ENCODE measurements at regions not wholly inside any gene's neighbourhood (a gene's known extent, or its start where the extent isn't known, plus 50 kb on each side); places are given as distances from the start of the nearest gene placed in this dataset.

- Mint-ChIP-seq H3K36me3 (ENCODE audit: low read depth) (no peaks in the 10 kb centered on the region), H3K27me3 (peaks cover 10% of the 10 kb centered on the region), H3K9me3 (peaks cover 8% of the 10 kb centered on the region), H3K4me1 (ENCODE audit: low read depth) (no peaks in the 10 kb centered on the region), H3K27ac (no peak overlapping the region), H3K4me3 (no peak overlapping the region)
Observed at GRCh38 chr5:144083185-144083584, 87.3 kb downstream of the YIPF5 start.

GRCh38 chr5:144084971-144085370 is 85.5 kb downstream of the YIPF5 start:
- peaks cover 6% of the 10 kb centered on the region for H3K27me3 Mint-ChIP-seq
- no peaks in the 10 kb centered on the region for H3K36me3 Mint-ChIP-seq (ENCODE audit: low read depth)

GRCh38 chr5:144085381-144085780 is 85.1 kb downstream of the YIPF5 start:
- Mint-ChIP-seq H3K4me3 (no peak overlapping the region), H3K36me3 (ENCODE audit: low read depth) (no peaks in the 10 kb centered on the region), H3K27me3 (peaks cover 4% of the 10 kb centered on the region), H3K4me1 (ENCODE audit: low read depth) (no peaks in the 10 kb centered on the region), H3K9me3 (peaks cover 8% of the 10 kb centered on the region), H3K27ac (no peak overlapping the region)

More at GRCh38 chr5:144084971-144085370, 85.5 kb downstream of the YIPF5 start:
- Mint-ChIP-seq H3K9me3 (peaks cover 8% of the 10 kb centered on the region), H3K27ac (no peak overlapping the region), H3K4me1 (ENCODE audit: low read depth) (no peaks in the 10 kb centered on the region), H3K4me3 (no peak overlapping the region)

- H3K27ac Mint-ChIP-seq, result no peak overlapping the region
- no peaks in the 10 kb centered on the region for H3K36me3 Mint-ChIP-seq (ENCODE audit: low read depth)
- no peak overlapping the region for H3K4me3 Mint-ChIP-seq
- peaks cover 5% of the 10 kb centered on the region for H3K9me3 Mint-ChIP-seq
- no peaks in the 10 kb centered on the region for H3K4me1 Mint-ChIP-seq (ENCODE audit: low read depth)
- H3K27me3 Mint-ChIP-seq, result peaks cover 4% of the 10 kb centered on the region
Observed at GRCh38 chr5:144086295-144086694, 84.2 kb downstream of the YIPF5 start.

- Mint-ChIP-seq H3K4me3 (no peak overlapping the region), H3K36me3 (ENCODE audit: low read depth) (no peaks in the 10 kb centered on the region), H3K4me1 (ENCODE audit: low read depth) (no peaks in the 10 kb centered on the region), H3K27ac (no peak overlapping the region), H3K9me3 (peaks cover under 1% of the 10 kb centered on the region), H3K27me3 (peaks cover under 1% of the 10 kb centered on the region)
Observed at GRCh38 chr5:144087576-144087975, 82.9 kb downstream of the YIPF5 start.

- Mint-ChIP-seq H3K36me3 (ENCODE audit: low read depth) (no peaks in the 10 kb centered on the region), H3K27ac (no peak overlapping the region), H3K9me3 (no peaks in the 10 kb centered on the region), H3K27me3 (no peaks in the 10 kb centered on the region), H3K4me3 (no peak overlapping the region), H3K4me1 (ENCODE audit: low read depth) (no peaks in the 10 kb centered on the region)
Observed at GRCh38 chr5:144088206-144089064, 82.0 kb downstream of the YIPF5 start.

- H3K9me3 Mint-ChIP-seq, result no peaks in the 10 kb centered on the region
- no peaks in the 10 kb centered on the region for H3K27me3 Mint-ChIP-seq
- H3K4me1 Mint-ChIP-seq (ENCODE audit: low read depth), result peaks cover 4% of the 10 kb centered on the region
- no peak overlapping the region for H3K27ac Mint-ChIP-seq
- no peaks in the 10 kb centered on the region for H3K36me3 Mint-ChIP-seq (ENCODE audit: low read depth)
- H3K4me3 Mint-ChIP-seq, result no peak overlapping the region
Observed at GRCh38 chr5:144089401-144090021, 80.9 kb downstream of the YIPF5 start.

- Mint-ChIP-seq H3K4me3 (no peak overlapping the region), H3K9me3 (peaks cover 7% of the 10 kb centered on the region), H3K27ac (no peak overlapping the region), H3K36me3 (ENCODE audit: low read depth) (no peaks in the 10 kb centered on the region), H3K4me1 (ENCODE audit: low read depth) (peaks cover 4% of the 10 kb centered on the region), H3K27me3 (peaks cover under 1% of the 10 kb centered on the region)
Observed at GRCh38 chr5:144092508-144092907, 78.0 kb downstream of the YIPF5 start.

GRCh38 chr5:144093400-144093799 is 77.1 kb downstream of the YIPF5 start:
- no peak overlapping the region for H3K27ac Mint-ChIP-seq
- peaks cover 3% of the 10 kb centered on the region for H3K27me3 Mint-ChIP-seq
- H3K4me3 Mint-ChIP-seq, result no peak overlapping the region
- peaks cover 4% of the 10 kb centered on the region for H3K4me1 Mint-ChIP-seq (ENCODE audit: low read depth)
- H3K36me3 Mint-ChIP-seq (ENCODE audit: low read depth), result no peaks in the 10 kb centered on the region
- peaks cover 10% of the 10 kb centered on the region for H3K9me3 Mint-ChIP-seq

- H3K27ac Mint-ChIP-seq, result no peak overlapping the region
- H3K4me1 Mint-ChIP-seq (ENCODE audit: low read depth), result peaks cover 4% of the 10 kb centered on the region
Observed at GRCh38 chr5:144093868-144094267, 76.6 kb downstream of the YIPF5 start.

GRCh38 chr5:144100702-144101101 is 69.8 kb downstream of the YIPF5 start:
- Mint-ChIP-seq H3K36me3 (ENCODE audit: low read depth) (no peaks in the 10 kb centered on the region), H3K27me3 (peaks cover 3% of the 10 kb centered on the region), H3K4me3 (no peak overlapping the region), H3K9me3 (peaks cover 5% of the 10 kb centered on the region), H3K27ac (no peak overlapping the region), H3K4me1 (ENCODE audit: low read depth) (no peaks in the 10 kb centered on the region)

More at GRCh38 chr5:144093868-144094267, 76.6 kb downstream of the YIPF5 start:
- H3K36me3 Mint-ChIP-seq (ENCODE audit: low read depth), result no peaks in the 10 kb centered on the region
- peaks cover 10% of the 10 kb centered on the region for H3K9me3 Mint-ChIP-seq
- no peak overlapping the region for H3K4me3 Mint-ChIP-seq
- peaks cover 3% of the 10 kb centered on the region for H3K27me3 Mint-ChIP-seq

GRCh38 chr5:144101616-144102015 is 68.8 kb downstream of the YIPF5 start:
- Mint-ChIP-seq H3K27ac (no peak overlapping the region), H3K4me1 (ENCODE audit: low read depth) (no peaks in the 10 kb centered on the region), H3K27me3 (peaks cover 3% of the 10 kb centered on the region), H3K9me3 (peaks cover 3% of the 10 kb centered on the region), H3K36me3 (ENCODE audit: low read depth) (no peaks in the 10 kb centered on the region), H3K4me3 (no peak overlapping the region)

- peaks cover 3% of the 10 kb centered on the region for H3K9me3 Mint-ChIP-seq
- no peaks in the 10 kb centered on the region for H3K36me3 Mint-ChIP-seq (ENCODE audit: low read depth)
- H3K27me3 Mint-ChIP-seq, result peaks cover 3% of the 10 kb centered on the region
- no peaks in the 10 kb centered on the region for H3K4me1 Mint-ChIP-seq (ENCODE audit: low read depth)
- no peak overlapping the region for H3K4me3 Mint-ChIP-seq
- no peak overlapping the region for H3K27ac Mint-ChIP-seq
Observed at GRCh38 chr5:144102361-144102760, 68.1 kb downstream of the YIPF5 start.

GRCh38 chr5:144102979-144103378 is 67.5 kb downstream of the YIPF5 start:
- Mint-ChIP-seq H3K27me3 (no peaks in the 10 kb centered on the region), H3K36me3 (ENCODE audit: low read depth) (no peaks in the 10 kb centered on the region), H3K27ac (no peak overlapping the region), H3K4me3 (no peak overlapping the region), H3K9me3 (no peaks in the 10 kb centered on the region), H3K4me1 (ENCODE audit: low read depth) (no peaks in the 10 kb centered on the region)

- no peak overlapping the region for H3K27ac Mint-ChIP-seq
- H3K4me1 Mint-ChIP-seq (ENCODE audit: low read depth), result no peaks in the 10 kb centered on the region
- peaks cover under 1% of the 10 kb centered on the region for H3K27me3 Mint-ChIP-seq
- no peaks in the 10 kb centered on the region for H3K9me3 Mint-ChIP-seq
- H3K4me3 Mint-ChIP-seq, result no peak overlapping the region
- H3K36me3 Mint-ChIP-seq (ENCODE audit: low read depth), result no peaks in the 10 kb centered on the region
Observed at GRCh38 chr5:144103611-144104485, 66.6 kb downstream of the YIPF5 start.
